HG02943 (cell line): ENCODE measurements at regions not wholly inside any gene's neighbourhood (a gene's known extent, or its start where the extent isn't known, plus 50 kb on each side); places are given as distances from the start of the nearest gene placed in this dataset.
"Not testable (repeated sequence)": the region's sequence is repeated elsewhere in the genome, so short reads cannot be mapped to it uniquely, and the experiment has no call there.

Source experiments
- ATAC-seq: cut with Tn5 transposase; IDR thresholded peaks from one replicate; pipeline ENCODE4 v1.9.1; 2021; ENCODE audit warnings: mild to moderate bottlenecking, low read depth, moderate library complexity; ENCODE audit not compliant: unreplicated experiment

DNA sequence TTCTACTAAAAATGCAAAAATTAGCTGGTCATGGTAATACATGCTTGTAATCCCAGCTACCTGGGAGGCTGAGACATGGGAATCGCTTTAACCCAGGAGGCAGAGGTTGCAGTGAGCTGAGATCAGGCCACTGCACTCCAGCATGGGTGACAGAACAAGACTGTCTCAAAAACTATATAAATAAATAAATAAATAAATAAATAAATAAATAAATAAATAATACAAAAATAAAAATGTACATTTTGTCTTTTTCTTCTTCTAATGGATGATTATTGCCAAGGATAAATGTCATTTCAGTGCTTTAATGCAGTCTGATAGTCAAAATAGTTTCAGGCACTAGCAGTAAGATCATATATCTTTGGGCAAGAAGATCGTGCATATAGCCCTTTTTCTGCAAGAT, 727.6 kb upstream of the SEMA3D start:
- ATAC-seq = no peak

DNA sequence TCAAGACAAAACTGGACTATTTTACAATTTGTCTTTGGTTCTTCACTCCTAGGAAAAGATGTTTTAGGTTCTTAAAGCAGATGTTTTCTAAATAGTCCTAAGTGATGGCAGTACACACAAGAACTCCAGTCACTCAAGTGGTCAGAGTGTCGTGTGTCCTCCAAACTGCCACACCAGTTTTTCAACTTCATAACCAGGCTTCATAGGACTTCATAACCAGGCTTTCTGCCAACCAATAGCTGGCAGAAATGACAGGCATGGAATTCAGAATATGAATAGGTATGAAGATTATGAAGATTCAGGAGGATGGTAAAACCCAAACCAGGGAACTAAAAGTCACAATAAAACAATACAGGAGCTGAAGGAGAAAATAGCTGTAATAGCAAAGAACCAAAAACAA, 721.2 kb upstream of the SEMA3D start:
- no peak for ATAC-seq

DNA sequence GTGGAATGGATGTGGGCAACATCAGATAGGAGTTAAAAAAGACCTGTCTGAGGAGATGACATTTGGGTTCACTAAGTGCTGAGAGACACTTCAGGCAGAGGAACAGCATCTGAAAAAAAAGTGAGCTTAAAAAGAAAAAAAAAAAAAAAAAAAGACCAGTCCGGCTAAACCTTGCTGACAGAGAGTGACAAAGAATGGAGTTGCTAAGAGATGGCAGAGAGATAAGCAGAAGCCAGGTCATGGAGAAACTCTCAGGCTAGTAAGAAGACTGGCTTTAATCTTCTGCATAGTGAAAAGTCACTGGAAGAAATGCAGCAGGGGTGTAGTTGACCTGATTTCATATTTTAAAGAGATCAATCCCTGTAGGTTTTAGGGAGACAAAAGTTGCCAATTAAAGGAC, 711.1 kb upstream of the SEMA3D start:
- no peak for ATAC-seq

DNA sequence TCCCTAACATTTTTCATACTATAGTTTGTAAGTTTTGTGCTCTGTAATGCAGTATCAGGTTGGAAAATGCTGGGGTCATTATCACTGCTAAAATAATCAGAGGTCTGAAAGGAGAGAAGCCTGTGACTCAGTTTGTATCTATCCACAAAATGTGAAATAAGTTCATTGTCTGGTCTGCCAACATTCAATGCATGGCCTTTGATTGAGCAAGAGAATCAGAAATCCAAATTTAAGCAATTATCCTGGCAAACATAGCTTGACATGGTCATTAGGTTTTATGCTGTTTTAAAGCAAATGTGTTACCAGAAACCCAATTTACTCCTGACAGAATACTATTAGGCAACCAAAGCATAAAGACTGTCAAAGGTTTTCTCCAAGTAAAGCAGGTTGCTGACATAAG, 709.7 kb upstream of the SEMA3D start:
- no peak for ATAC-seq

DNA sequence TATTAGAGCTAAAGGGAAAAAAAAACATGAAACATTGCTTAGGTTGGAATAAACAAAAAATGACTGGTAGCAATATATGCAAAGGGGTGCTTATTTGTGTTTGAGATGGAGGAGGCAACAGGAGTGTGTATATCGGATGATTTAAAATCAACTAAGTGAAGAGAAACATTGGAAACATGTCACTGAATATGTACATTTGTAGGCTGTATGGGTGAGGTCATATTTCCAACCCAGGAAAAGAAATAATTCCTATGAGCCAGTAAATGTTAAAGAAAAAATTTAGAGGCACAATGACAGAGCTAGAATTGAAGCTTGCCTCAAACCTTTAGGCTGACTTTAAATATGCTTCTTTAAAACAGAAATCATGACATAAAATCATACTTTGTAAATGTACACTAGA, 709.0 kb upstream of the SEMA3D start:
- ATAC-seq = no peak

DNA sequence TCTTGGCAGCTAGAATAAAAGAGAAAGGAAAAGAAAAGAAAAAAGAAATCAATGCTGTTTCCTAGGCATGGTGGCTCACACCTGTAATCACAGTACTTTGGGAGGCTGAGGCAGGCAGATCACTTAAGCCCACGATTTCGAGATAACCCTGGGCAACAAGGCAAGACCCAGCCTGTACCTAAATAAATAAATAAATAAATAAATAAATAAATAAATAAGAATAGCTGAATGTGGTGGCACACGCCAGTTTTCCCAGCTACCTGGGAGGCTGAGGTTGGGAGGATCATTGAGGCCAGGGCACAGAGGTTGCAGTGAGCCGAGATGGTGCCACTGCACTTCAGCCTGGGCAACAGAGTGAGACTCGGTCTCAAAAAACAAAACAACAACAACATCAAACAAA, 705.0 kb upstream of the SEMA3D start:
- ATAC-seq = not testable (repeated sequence)

DNA sequence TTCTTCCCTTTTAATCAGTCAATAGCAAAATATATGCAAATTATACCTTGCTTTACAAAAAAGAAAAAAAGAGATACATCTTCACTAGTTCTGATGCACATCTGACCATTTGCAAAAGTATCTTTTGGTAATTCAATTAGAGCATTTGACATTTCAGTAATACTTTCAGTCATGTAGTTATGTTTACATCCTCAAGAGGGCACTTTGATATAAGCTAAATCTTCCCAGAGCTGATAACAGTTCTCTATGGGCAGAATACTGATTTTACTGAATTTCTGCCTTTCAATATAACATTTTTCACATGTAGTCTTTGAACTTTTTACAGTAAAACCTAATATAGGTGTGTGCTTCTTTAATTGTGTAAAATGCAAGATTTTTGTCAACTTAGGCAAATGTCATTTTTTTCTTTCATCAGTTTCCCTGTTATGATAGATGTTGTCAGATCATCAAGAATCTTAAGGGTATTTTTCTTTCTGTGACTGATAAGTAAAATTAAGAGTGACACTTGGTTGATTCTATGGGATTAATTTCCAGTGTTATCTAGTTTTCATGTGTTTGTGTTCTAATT, 703.5 kb upstream of the SEMA3D start:
- ATAC-seq = no peak

DNA sequence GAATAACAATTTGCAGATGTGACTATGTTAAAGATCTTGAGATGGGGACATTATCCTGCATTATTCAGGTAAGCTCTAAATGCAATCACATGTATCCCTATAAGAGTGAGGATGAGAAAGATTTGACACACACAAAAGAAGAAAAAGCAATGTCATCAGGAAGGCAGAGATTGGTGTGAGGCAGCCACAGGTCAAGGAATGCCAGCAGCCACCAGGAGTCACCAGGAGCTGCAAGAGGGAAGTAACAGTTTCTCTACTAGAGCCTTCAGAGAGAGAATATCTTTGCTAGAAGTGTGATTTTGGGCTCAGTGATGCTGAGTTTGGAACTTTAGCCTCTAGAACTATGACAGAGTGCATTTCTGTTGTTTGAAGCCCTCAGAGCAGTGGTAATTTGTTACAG, 700.3 kb upstream of the SEMA3D start:
- no peak for ATAC-seq

DNA sequence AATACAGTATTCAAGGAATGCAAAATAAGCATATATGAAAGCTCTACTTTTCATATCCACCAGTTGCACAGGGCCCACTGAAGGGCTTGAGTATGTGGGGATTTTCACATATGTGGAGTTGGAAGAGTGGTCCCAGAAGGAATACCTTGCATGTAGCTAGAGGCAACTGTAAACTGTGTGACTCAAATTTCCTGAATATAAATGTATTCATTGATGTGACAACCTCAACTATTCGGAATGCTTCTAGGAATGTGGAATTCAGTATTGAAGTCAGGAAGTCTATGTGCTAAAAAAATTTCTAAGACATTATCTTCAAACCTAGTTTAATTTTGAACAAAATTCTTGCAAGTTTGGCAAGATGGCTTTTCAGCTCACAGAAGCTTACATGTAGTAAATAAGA, 695.5 kb upstream of the SEMA3D start:
- no peak for ATAC-seq

DNA sequence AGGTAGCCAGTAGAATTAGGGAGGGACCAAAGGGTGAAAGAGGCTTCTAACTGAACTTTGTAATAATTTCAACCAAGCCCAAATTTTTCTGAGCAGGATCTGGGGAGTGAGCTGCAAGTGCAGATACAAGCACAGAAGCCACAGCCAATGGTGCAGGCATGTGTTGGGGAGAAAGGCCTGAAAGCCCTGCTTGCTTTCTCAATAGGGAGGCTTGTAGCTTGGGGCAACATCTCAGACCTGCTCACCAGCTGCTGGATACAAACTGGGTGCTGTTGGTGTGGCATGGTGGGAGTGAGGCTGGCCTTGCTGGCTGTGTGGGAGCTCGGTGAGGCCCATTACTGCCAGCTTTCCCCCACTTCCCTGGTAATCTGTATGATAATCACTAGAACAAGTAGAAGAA, 688.5 kb upstream of the SEMA3D start:
- no peak for ATAC-seq

DNA sequence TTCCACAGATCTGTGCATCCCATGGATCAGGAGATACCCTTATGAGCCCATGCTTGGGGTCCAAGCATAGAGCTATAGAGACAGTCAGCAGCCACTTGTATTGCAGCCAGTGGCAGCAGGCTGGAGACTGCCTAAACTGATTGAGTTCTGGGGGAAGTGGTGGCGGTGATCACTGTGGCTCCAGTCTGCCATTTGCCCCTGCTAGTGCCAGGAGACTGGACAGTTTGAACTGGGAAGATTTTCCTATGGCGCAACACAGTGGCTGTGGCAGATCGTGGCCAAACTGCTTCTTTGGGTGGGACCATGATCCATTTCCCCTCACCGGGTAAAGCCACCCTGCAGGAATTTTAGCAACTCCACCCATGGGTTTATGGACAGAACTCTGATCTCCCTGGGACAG, 679.7 kb upstream of the SEMA3D start:
- ATAC-seq = no peak

DNA sequence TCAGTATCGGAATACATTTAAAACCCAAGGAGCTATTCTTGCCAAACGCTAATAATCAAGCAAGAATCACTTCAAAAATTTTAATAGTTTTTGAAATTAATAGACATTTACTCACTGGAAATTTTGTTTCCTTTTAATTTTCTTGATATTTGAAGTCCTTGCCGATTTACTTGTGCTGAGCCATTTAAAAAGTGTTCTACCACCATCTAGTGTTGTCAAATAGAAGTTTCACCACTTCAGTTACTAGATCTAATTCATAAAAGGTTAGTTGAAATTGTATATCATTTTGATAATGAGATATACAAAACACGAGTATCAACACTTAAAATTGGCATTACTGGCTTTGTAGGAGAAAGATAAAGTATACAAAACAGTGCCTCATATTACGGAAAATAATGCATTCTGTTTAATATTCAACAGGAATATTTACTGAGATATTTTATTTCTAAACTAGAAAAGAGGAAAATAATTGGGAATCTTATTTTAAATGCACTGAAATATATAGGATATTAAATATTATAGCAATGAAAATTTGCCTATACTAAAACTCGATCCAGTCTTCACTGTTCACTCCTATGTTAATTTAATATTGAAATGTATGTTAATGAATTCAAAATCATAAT, 664.8 kb upstream of the SEMA3D start:
- ATAC-seq = no peak

DNA sequence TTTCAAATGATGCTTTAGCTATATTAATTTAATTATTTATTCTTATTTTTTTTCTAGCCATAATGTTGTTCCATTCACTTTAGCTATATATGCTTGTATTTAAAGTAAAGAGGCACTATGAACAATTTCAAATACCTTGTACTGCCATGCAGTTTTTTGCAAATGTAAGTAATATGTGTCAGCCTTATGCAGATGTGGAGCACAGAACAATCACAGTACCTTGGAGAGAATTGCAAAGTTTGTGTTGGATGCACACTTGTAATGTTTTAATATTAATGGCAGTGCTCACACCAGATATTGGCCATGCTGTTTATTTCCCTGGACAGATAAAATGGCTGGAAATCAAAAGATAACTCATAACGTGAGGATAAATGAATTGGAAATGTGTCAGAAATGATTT, 663.5 kb upstream of the SEMA3D start:
- no peak for ATAC-seq

DNA sequence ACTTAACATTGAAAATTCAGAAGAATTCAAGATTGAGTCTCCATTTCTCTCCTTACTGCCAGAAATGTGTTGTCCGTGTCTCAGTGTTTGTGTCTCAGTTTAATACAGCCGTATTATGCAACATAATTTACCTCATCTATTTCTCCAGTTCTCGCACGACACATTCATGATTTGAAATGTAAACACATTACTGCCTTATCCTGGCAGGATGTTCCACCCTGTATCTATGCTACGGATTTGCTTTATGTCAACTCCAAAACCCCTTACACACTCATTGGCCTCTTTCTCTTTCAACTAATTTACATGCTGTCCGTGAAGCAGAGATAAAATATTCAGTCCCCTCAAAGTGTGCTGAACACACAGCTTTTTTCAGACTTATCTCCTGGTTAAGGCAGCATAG, 653.7 kb upstream of the SEMA3D start:
- ATAC-seq = no peak

DNA sequence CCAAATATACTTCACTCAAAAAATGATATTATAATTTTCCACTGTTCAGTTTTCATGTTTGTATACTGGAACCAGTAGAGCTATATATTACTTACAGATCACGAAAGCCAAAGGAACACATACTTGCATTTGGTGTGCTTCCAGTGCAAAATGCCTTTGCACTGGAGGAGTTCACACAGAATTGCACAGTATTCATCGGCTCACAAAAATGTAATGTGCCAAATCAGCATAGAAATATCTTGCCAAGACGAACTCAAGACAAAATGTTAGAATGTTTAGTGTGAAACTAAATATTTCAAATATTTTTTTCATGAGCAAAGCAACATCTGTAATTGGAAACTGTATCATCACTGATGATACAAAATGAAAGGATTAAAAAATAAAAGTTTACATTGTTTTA, 646.2 kb upstream of the SEMA3D start:
- no peak for ATAC-seq

DNA sequence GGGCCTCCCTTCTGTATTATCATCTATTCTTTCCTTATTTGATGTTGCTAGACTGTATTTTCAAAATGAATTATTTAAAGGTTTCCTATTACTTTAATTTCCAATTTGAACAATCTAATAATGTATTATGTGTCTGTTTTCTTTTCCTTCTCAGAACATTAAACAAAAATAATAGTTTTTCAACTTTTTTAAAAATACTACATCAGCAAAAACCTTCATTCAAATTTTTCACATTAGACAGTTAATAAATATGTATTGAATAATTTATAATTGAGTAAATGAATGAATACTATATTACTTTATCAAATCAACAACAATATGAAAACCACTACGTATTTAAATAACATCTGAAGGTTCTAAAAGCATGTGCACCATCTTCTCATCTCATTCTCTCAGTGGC, 644.1 kb upstream of the SEMA3D start:
- ATAC-seq = no peak

DNA sequence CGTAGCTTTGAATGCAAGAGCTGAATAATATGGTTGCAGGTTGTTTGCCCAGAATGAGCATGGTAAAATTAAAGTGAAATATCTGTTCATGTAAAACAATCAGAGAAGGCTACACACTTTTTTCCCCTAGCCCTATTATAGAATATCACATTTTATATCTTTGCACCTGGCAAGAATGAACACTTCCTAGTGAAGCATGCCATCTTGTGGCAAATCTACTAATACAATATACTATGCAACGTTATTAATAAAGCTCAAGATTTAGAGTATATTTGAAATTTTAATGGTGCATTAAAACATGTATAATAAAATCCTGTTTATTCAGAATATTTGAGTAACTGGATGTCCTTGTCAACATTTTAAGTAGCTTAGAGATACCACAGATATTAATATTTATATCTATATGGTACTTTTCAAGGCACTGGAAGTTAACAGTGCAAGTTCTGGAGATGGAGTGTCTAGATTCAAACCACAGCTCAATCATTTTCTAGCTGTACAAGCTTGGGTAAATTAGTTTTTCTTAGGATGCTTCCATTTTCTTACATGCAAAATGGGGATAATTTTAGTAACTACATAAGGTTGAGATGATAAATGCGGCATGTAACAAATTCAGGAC, 643.1 kb upstream of the SEMA3D start:
- no peak for ATAC-seq

DNA sequence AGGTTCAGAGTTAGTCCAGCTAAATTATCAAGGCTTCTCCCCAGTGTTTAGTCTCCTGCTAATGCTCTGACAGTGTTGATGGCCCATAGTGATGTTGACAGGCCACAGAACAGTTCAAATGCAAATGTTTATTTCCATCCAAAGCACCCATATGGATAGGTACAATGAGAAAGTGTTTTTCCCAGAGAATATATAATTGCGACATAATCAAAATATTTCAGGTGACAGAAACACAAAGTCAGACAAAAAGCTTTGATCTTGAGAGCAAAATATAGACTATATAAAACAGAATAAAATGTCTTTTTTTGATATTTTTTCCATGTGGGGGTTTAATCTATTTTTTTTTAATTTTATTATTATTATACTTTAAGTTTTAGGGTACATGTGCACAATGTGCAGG, 642.3 kb upstream of the SEMA3D start:
- no peak for ATAC-seq

DNA sequence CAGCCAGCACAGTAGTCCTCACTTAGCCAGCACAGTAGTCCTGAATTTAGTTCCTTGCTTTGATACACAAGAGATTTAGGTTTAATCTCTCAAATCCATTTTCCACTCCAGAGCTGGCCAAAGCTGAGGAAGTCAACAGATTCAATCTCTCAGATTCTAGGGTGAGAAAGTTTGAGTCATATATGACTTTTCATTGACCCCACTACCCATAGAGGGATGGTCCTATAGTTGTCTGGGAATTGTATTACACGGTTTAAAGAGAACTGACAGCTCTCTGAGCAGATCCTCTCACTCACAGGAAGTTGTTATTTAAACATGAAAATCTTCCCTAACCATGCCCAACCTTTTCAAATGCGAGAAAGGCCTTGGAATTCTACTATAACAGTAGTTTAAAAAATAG, 641.8 kb upstream of the SEMA3D start:
- no peak for ATAC-seq

DNA sequence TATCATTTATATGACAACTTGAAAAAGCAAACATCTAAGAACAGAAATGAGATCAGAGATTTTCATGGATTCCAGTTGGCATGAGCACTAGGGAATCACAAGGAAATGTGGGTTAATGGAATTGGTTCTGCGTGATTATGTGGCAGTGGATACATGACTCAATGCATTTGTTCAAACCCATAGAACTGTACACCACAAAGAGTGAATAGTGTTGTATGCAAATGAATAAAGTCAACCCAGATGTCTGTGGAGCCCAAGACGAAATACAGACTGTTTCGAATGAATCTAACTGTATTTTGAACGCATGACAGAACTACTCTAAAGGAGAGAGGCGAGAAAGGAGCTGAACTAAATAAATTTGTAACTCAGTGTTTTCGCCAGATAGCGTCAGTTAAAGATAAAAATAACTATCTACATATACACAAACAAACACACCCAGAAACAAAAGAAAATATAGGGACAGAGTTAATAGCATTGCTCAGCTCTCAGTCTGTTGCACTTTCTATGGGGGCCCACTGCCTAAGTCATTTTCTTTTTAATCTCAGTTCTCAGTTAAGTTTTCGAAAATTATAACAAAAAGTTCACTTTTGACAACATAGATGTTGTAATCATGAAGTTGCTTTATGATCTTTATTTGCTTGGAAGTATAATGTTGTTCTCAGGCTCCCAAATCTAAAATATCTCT, 636.7 kb upstream of the SEMA3D start:
- no peak for ATAC-seq

DNA sequence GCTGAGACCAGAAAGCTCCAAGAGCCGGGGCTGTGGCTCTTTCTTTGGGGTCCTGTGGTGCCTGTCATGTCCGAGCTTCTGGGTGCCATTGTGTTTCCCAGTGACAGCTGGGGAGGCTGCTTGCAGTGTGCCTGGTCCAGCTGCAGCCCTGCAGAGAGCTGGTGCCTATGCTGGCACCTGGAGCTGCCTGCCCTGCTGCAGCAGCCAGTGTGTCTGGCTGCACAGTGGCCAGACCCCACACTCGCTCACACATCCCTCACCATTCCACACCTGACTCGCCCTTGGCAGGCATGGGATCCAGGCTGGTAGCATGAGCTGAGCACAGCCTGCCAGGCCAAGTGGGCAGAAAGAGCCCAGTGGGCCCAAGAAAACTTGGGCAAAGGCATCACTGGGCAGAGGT, 635.1 kb upstream of the SEMA3D start:
- no peak for ATAC-seq
